Occipital lobe (tissue), 1 donor: ENCODE measurements at regions not wholly inside any gene's neighbourhood (a gene's known extent, or its start where the extent isn't known, plus 50 kb on each side); places are given as distances from the start of the nearest gene placed in this dataset.
A peak's percentile ranks its signal among the peaks of the same experiment; 100 is the strongest.
"Not testable (repeated sequence)": the region's sequence is repeated elsewhere in the genome, so short reads cannot be mapped to it uniquely, and the experiment has no call there.

ENCODE experiments used
- DNase-seq: peaks from one replicate; lab custom pipeline; 2025; lab: John Stamatoyannopoulos, UW

- DNase-seq, result no peak
Observed at GRCh38 chr4:155473420-155474095, 96.8 kb upstream of the MAP9 start.

GRCh38 chr4:155468282-155468681, 91.5 kb upstream of the MAP9 start:
- DNase-seq, result no peak

GRCh38 chr4:155450676-155451075, 73.9 kb upstream of the MAP9 start:
- DNase-seq, result no peak

GRCh38 chr4:155445306-155445705, 68.5 kb upstream of the MAP9 start:
- DNase-seq, result no peak

- DNase-seq, result no peak
Observed at GRCh38 chr4:155444721-155445120, 68.0 kb upstream of the MAP9 start.

GRCh38 chr4:155442267-155443105, 65.7 kb upstream of the MAP9 start:
- peak; percentile 53 for DNase-seq

GRCh38 chr4:155441475-155441874, 64.7 kb upstream of the MAP9 start:
- no peak for DNase-seq

GRCh38 chr4:155439760-155440159, 63.0 kb upstream of the MAP9 start:
- not testable (repeated sequence) for DNase-seq

GRCh38 chr4:155434904-155435303, 58.1 kb upstream of the MAP9 start:
- no peak for DNase-seq

GRCh38 chr4:155434366-155434765, 57.6 kb upstream of the MAP9 start:
- DNase-seq, result no peak

- no peak for DNase-seq
Observed at GRCh38 chr4:155433636-155434360, 57.0 kb upstream of the MAP9 start.

GRCh38 chr4:155430895-155431795, 54.4 kb upstream of the MAP9 start:
- DNase-seq, result no peak

- DNase-seq, result no peak
Observed at GRCh38 chr4:155428128-155428527, 51.4 kb upstream of the MAP9 start.

- DNase-seq, result no peak
Observed at GRCh38 chr4:155426953-155427352, 50.2 kb upstream of the MAP9 start.
